Transverse colon (tissue), 4 donors: ENCODE measurements at regions not wholly inside any gene's neighbourhood (a gene's known extent, or its start where the extent isn't known, plus 50 kb on each side); places are given as distances from the start of the nearest gene placed in this dataset.

Source experiments
- DNase-seq: peaks from one replicate; pipeline ENCODE4 v3.0.0-alpha.2; 2019
- H3K27ac ChIP-seq, 4 donors: fragments of 200-600 bp; sonication (generic); 2 replicates each; pipeline ENCODE4 v1.5.1; 2016 to 2018; ENCODE audit warnings: inconsistent platforms in 4 of 4
- H3K27me3 ChIP-seq: fragments of 200-600 bp; sonication (generic); 2 replicates; pipeline ENCODE4 v1.5.1; 2017; ENCODE audit warnings: inconsistent platforms
- H3K36me3 ChIP-seq, 4 donors: fragments of 200-600 bp; sonication (generic); 2 replicates each; pipeline ENCODE4 v1.5.1; 2017 to 2019; ENCODE audit warnings: inconsistent platforms in 4 of 4
- H3K4me1 ChIP-seq, 4 donors: fragments of 200-600 bp; sonication (generic); 2 replicates each; pipeline ENCODE4 v1.5.1; 2017 to 2020; ENCODE audit warnings: inconsistent platforms in 4 of 4
- H3K4me3 ChIP-seq, 4 donors: fragments of 200-600 bp; sonication (generic); 1 replicate in 1 of 4; 2 replicates in 3 of 4; pipeline versions ENCODE4 v1.5.1 to v1.6.1; 2017 to 2019; ENCODE audit warnings: inconsistent platforms in 4 of 4
- H3K9me3 ChIP-seq, 2 donors: fragments of 200-600 bp; sonication (generic); 2 replicates each; pipeline ENCODE4 v1.5.1; 2017 to 2019; ENCODE audit warnings: inconsistent platforms in 2 of 2
- EP300 ChIP-seq: sonication (generic); formaldehyde crosslinking; IDR thresholded peaks from one replicate; pipeline ENCODE4 v1.6.1; 2017; ENCODE audit warnings: antibody characterized with exemption, low read depth
- POLR2A ChIP-seq: fragments of 450-650 bp; IDR thresholded peaks from one replicate; pipeline ENCODE4 v1.6.1; 2016; ENCODE audit warnings: antibody characterized with exemption, mild to moderate bottlenecking, moderate library complexity
- POLR2AphosphoS5 ChIP-seq, 3 donors: sonication (generic); formaldehyde crosslinking; IDR thresholded peaks; one replicate each; pipeline ENCODE4 v1.6.1; 2016; ENCODE audit warnings: antibody characterized with exemption in 3 of 3
- WGBS, 2 donors: methylation state at CpG; one replicate each; pipeline ENCODE4 v1.1.5; 2018; ENCODE audit warnings: low coverage in 1 of 2; 5-methylcytosine and 5-hydroxymethylcytosine counted together
- in situ Hi-C, 4 donors: fragments of 200-750 bp; cut with MboI; loops; one replicate each; pipeline versions ENCODE4 v1.15.0 to v1.15.1; 2017; ENCODE audit warnings: low sequenced_read_pairs in 3 of 4, low pct_ligation_motif_present in 1 of 4, low pct_unique_long_range_greater_than_20kb in 1 of 4
- intact Hi-C: fragments of 100-400 bp; cut with DNase I; formaldehyde crosslinking; loops from one replicate; pipeline ENCODE4 v1.15.1; 2023; ENCODE audit warnings: low total_unique reads
- TF ChIP-seq, protein P1 (sequence below), 5 experiments: fragments of 200-600 bp in 3 of 5; fragments of 450-650 bp in 2 of 5; sonication (generic) in 3 of 5; IDR thresholded peaks; 1 replicate in 2 of 5; 2 replicates in 3 of 5; pipeline ENCODE4 v1.5.1; 2016 to 2017; ENCODE audit warnings: antibody characterized with exemption in 5 of 5, inconsistent platforms in 3 of 5, mild to moderate bottlenecking in 2 of 5, moderate library complexity in 1 of 5

DNA sequence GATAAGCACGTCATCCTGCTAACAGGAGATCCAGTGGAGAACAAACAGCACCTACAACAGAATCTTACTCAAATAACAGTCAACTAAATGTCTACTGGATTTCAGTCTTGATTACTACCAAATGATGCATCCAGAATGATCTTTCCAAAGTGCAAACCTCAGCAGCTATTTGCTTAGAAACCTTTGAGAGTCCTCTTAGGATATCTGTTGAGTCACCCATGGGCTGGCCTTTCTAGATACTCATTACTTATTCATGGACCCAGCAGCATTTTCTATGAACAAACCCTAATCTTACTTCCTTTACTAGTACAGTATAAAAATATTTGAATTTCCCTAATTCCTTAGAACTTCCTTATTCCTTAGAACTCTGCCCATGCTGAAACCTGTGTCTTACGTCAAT lies 118.5 kb upstream of the PABPC4L start:
- no peak overlapping the region for H3K4me3 ChIP-seq
- intact Hi-C loops = no loop called here
- H3K27ac ChIP-seq = no peak overlapping the region
- H3K9me3 ChIP-seq = no peaks in the 10 kb centered on the region
- TF ChIP-seq EP300 = no peak
- TF ChIP-seq POLR2AphosphoS5 (IDR thresholded peaks at IDR 0.05) = no peak
- TF ChIP-seq, protein P1, sequence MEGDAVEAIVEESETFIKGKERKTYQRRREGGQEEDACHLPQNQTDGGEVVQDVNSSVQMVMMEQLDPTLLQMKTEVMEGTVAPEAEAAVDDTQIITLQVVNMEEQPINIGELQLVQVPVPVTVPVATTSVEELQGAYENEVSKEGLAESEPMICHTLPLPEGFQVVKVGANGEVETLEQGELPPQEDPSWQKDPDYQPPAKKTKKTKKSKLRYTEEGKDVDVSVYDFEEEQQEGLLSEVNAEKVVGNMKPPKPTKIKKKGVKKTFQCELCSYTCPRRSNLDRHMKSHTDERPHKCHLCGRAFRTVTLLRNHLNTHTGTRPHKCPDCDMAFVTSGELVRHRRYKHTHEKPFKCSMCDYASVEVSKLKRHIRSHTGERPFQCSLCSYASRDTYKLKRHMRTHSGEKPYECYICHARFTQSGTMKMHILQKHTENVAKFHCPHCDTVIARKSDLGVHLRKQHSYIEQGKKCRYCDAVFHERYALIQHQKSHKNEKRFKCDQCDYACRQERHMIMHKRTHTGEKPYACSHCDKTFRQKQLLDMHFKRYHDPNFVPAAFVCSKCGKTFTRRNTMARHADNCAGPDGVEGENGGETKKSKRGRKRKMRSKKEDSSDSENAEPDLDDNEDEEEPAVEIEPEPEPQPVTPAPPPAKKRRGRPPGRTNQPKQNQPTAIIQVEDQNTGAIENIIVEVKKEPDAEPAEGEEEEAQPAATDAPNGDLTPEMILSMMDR (IDR thresholded peaks at IDR 0.05) = no peak
- no peak for TF ChIP-seq POLR2A
- DNase-seq = no peak
- no peaks in the 10 kb centered on the region for H3K36me3 ChIP-seq
- in situ Hi-C loops = no loop called here
- WGBS, 2 donors = 25 to 33% methylated on average over 2 of the region's 2 CpGs
- H3K27me3 ChIP-seq = no peaks in the 10 kb centered on the region
- H3K4me1 ChIP-seq = no peaks in the 10 kb centered on the region

DNA sequence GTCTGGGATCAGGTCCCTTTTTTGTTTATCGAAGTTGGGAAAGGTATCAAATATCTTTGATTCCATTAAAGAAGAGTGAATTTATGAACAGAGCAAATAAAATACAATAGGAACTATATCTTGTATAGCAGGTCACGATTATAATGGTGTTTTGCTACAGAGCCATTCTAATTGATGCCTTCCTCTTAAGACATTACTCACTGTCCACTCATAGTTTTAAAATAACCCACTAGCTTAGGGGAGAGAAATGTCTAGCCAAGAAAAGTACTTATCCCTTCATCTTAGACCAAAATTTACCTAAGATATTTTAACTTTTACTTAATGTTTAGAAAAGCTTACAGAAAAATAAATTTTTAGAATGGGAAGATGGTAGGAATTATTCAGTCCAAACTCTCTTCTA lies 112.0 kb upstream of the PABPC4L start:
- H3K4me3 ChIP-seq = no peak overlapping the region
- no peaks in the 10 kb centered on the region for H3K4me1 ChIP-seq
- H3K36me3 ChIP-seq = no peaks in the 10 kb centered on the region
- intact Hi-C loops = no loop called here
- no peaks in the 10 kb centered on the region for H3K27me3 ChIP-seq
- TF ChIP-seq POLR2AphosphoS5 (IDR thresholded peaks at IDR 0.05) = no peak
- TF ChIP-seq POLR2A = no peak
- TF ChIP-seq EP300 = no peak
- TF ChIP-seq, protein P1 (IDR thresholded peaks at IDR 0.05) = no peak
- H3K27ac ChIP-seq = no peak overlapping the region
- no peak for DNase-seq
- in situ Hi-C loops = no loop called here
- WGBS, 2 donors = 72 to 74% methylated on average over 2 of the region's 2 CpGs
- no peaks in the 10 kb centered on the region for H3K9me3 ChIP-seq

GRCh38 chr4:134309715-134310114 lies 108.1 kb upstream of the PABPC4L start:
- no peak overlapping the region for H3K27ac ChIP-seq
- intact Hi-C loops (no loop called here), in situ Hi-C loops (no loop called here)
- no peaks in the 10 kb centered on the region for H3K36me3 ChIP-seq
- DNase-seq = no peak
- H3K9me3 ChIP-seq = no peaks in the 10 kb centered on the region
- H3K4me1 ChIP-seq = no peaks in the 10 kb centered on the region
- 39 to 70% methylated on average over 2 of the region's 2 CpGs for WGBS, 2 donors
- TF ChIP-seq POLR2A = no peak
- TF ChIP-seq, protein P1 (IDR thresholded peaks at IDR 0.05) = no peak
- TF ChIP-seq POLR2AphosphoS5 (IDR thresholded peaks at IDR 0.05) = no peak
- no peak for TF ChIP-seq EP300
- no peak overlapping the region for H3K4me3 ChIP-seq
- H3K27me3 ChIP-seq = no peaks in the 10 kb centered on the region

DNA sequence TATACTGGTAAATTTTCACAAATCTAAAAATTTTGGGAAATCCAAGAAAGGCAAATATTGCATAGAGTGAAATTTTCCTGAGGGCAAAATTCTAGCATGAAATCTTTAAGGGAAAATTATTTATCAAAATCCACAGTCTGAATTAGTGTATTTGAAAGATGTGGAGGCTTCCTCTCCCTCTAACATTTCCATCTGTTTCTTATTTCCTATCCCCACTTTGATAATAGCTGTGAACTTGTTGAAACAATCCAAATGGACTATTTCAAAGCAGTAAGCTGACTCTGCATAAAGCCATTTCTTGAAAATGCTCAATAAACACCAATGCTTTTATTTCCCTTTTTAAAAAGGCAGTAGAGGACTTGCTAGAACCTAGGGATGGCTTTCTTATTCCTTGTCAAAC lies 107.3 kb upstream of the PABPC4L start:
- no peak overlapping the region for H3K27ac ChIP-seq
- no peaks in the 10 kb centered on the region for H3K36me3 ChIP-seq
- H3K9me3 ChIP-seq = no peaks in the 10 kb centered on the region
- TF ChIP-seq, protein P1 (IDR thresholded peaks at IDR 0.05) = no peak
- H3K27me3 ChIP-seq = no peaks in the 10 kb centered on the region
- intact Hi-C loops (no loop called here), in situ Hi-C loops (no loop called here)
- no peaks in the 10 kb centered on the region for H3K4me1 ChIP-seq
- DNase-seq = no peak
- H3K4me3 ChIP-seq = no peak overlapping the region
